ENCODE measurements at regions not wholly inside any gene's neighbourhood (a gene's known extent, or its start where the extent isn't known, plus 50 kb on each side); places are given as distances from the start of the nearest gene placed in this dataset.

- Histone ChIP-seq H3K27me3 (ENCODE audit: control insufficient read depth, insufficient read depth, low read length) (peaks cover 9% of the 10 kb centered on the region; the same call in 1 of the 2 replicates), H2AK9ac (replicated peaks; ENCODE audit: low read depth, low read length, poor library complexity) (no peak overlapping the region), H3K23ac (ENCODE audit: low read depth, low read length) (no peak overlapping the region), H2BK15ac (ENCODE audit: low read depth, low read length) (no peak overlapping the region), H2BK5ac (ENCODE audit: low read depth, low read length, poor library complexity, severe bottlenecking) (no peak overlapping the region), H2AFZ (replicated peaks; ENCODE audit: low read length, poor library complexity) (peak overlapping the region; percentile 43), H3K4me3 (ENCODE audit: insufficient read depth, low read depth, low read length) (no peak overlapping the region), H4K8ac (ENCODE audit: low read depth in 2 of 2, low read length in 2 of 2) (no peak overlapping the region), H3K9ac (ENCODE audit: low read depth, low read length) (no peak overlapping the region), H2BK20ac (ENCODE audit: low read depth, low read length) (no peak overlapping the region), H3K79me1 (ENCODE audit: low read depth in 1 of 2, low read length in 2 of 2) (no peaks in the 10 kb centered on the region), H3K36me3 (ENCODE audit: control insufficient read depth, insufficient read depth, low read length) (no peaks in the 10 kb centered on the region), H2BK120ac (ENCODE audit: low read depth, low read length) (no peak overlapping the region), H2AK5ac (ENCODE audit: low read depth, low read length) (no peak overlapping the region), H4K91ac (ENCODE audit: insufficient read depth, low read depth, low read length) (no peak overlapping the region), H3K9me1 (ENCODE audit: insufficient read depth, low read length) (no peaks in the 10 kb centered on the region), H4K5ac (ENCODE audit: low read depth, low read length) (no peak overlapping the region), H3K4me1 (ENCODE audit: control insufficient read depth, insufficient read depth, low read length) (no peaks in the 10 kb centered on the region), H3K4ac (ENCODE audit: low read depth, low read length) (no peak overlapping the region), H3K9me3 (ENCODE audit: control insufficient read depth, insufficient read depth, low read length) (no peaks in the 10 kb centered on the region), H3K18ac (ENCODE audit: low read depth, low read length) (no peak overlapping the region), H3K56ac (ENCODE audit: extremely low read depth, insufficient read depth, low read length) (no peak overlapping the region; the same call in 1 of the 2 replicates), H3K4me2 (ENCODE audit: low read depth, low read length) (no peak overlapping the region), H3K14ac (replicated peaks; ENCODE audit: low read depth, low read length) (no peak overlapping the region), H3K27ac (ENCODE audit: insufficient read depth, low read length) (no peak overlapping the region), H4K20me1 (ENCODE audit: insufficient read depth, low read length) (no peaks in the 10 kb centered on the region)
- DNase-seq = no peak
- intact Hi-C loops (cut with micrococcal nuclease) = no loop called here
- no TSS peak for BruUV-seq (replicated peaks)
- in situ Hi-C loops (cut with MboI; ENCODE audit: low sequenced_read_pairs) = no loop called here
- no peak for ATAC-seq (ENCODE audit: low read depth)
- ChIA-PET CTCF (interaction anchor here (0.7 kb wide), 1 partner anchor 12 kb away, joined by 3 read pairs; no protein-coding TSS in a partner anchor), POLR2A (ENCODE audit: unreplicated experiment) (no interaction called here)
- TF ChIP-seq SMC3 (IDR thresholded peaks at IDR 0.05; ENCODE audit: low read depth, low read length) (no peak), POLR2A (IDR thresholded peaks at IDR 0.05; ENCODE audit: low read depth, low read length) (no peak), USF2 (IDR thresholded peaks at IDR 0.05; ENCODE audit: low read depth, low read length) (no peak), RCOR1 (IDR thresholded peaks at IDR 0.05; ENCODE audit: insufficient replicate concordance, low read length) (no peak), NFE2L2 (IDR thresholded peaks at IDR 0.05; ENCODE audit: low read depth, low read length) (no peak), CHD1 (IDR thresholded peaks at IDR 0.05; ENCODE audit: low read depth, low read length) (no peak), RAD21 (IDR thresholded peaks at IDR 0.05; ENCODE audit: low read length) (no peak), CTCF (conservative IDR thresholded peaks at IDR 0.05; ENCODE audit: low read depth, low read length) (no peak), MAFK (IDR thresholded peaks at IDR 0.05; ENCODE audit: low read depth, low read length) (no peak), FOS (IDR thresholded peaks at IDR 0.05; ENCODE audit: low read depth, low read length) (no peak), RFX5 (IDR thresholded peaks at IDR 0.05; ENCODE audit: low read depth, low read length) (no peak), CEBPB (IDR thresholded peaks at IDR 0.05; ENCODE audit: low read depth, low read length) (no peak), BHLHE40 (IDR thresholded peaks at IDR 0.05; ENCODE audit: low read depth, low read length) (no peak)
- dilution Hi-C loops (cut with HindIII; ENCODE audit: low sequenced_read_pairs, unreplicated experiment) = no loop called here
- 57% methylated on average over 6 of the region's 11 CpGs; no CpG with 5 or more reads in 1 of the 2 experiments for WGBS, 2 experiments (ENCODE audit: extremely low coverage in 2 of 2, insufficient read length in 1 of 2)
Observed at GRCh38 chr20:58153121-58153520, 75.3 kb downstream of the ANKRD60 start.

Measured in IMR-90 (cell line).